ENCODE measurements at regions not wholly inside any gene's neighbourhood (a gene's known extent, or its start where the extent isn't known, plus 50 kb on each side); places are given as distances from the start of the nearest gene placed in this dataset.

GRCh38 chr14:61988240-61988639, 226.0 kb downstream of the SNAPC1 start:
- Histone ChIP-seq H3K4me3 (ENCODE audit: low read depth, low read length) (no peak overlapping the region), H3K9me3 (ENCODE audit: severe bottlenecking) (no peaks in the 10 kb centered on the region), H3K27me3 (ENCODE audit: insufficient read depth, low read depth, severe bottlenecking) (no peaks in the 10 kb centered on the region), H3K36me3 (no peaks in the 10 kb centered on the region), H3K27ac (no peak overlapping the region)
- TF ChIP-seq CTCF (IDR thresholded peaks at IDR 0.05; ENCODE audit: low read depth, low read length): no peak
- no peak for DNase-seq

DNA sequence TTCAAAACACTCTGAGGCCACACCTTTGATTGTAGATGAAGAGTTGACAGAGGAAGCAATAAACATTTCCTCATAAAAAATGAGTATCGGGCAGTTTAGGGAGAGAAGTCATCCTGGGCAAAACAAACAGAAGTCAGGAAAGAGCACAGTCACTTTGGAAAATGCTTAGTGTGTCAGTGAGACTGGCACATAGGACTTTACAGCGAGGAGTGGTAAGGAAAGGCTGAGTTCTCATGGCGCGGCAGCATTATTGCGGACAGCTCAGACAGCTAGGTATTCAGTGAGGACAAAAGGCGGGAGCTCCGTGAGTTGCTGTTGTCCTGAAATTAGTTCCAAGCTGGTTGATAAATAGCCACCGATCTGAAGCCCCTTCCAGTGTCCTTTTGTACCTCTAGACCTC, 229.9 kb downstream of the SNAPC1 start:
- Histone ChIP-seq H3K27me3 (ENCODE audit: insufficient read depth, low read depth, severe bottlenecking) (no peaks in the 10 kb centered on the region), H3K36me3 (no peaks in the 10 kb centered on the region), H3K4me3 (ENCODE audit: low read depth, low read length) (no peak overlapping the region), H3K27ac (no peak overlapping the region), H3K9me3 (ENCODE audit: severe bottlenecking) (no peaks in the 10 kb centered on the region)
- no peak for TF ChIP-seq CTCF (IDR thresholded peaks at IDR 0.05; ENCODE audit: low read depth, low read length)
- no peak for DNase-seq

- DNase-seq: no peak
- Histone ChIP-seq H3K9me3 (ENCODE audit: severe bottlenecking) (no peaks in the 10 kb centered on the region), H3K27ac (no peak overlapping the region), H3K27me3 (ENCODE audit: insufficient read depth, low read depth, severe bottlenecking) (no peaks in the 10 kb centered on the region), H3K4me3 (ENCODE audit: low read depth, low read length) (no peak overlapping the region), H3K36me3 (no peaks in the 10 kb centered on the region)
- TF ChIP-seq CTCF (IDR thresholded peaks at IDR 0.05; ENCODE audit: low read depth, low read length): no peak
Observed at GRCh38 chr14:61992926-61993325, 230.7 kb downstream of the SNAPC1 start.

DNA sequence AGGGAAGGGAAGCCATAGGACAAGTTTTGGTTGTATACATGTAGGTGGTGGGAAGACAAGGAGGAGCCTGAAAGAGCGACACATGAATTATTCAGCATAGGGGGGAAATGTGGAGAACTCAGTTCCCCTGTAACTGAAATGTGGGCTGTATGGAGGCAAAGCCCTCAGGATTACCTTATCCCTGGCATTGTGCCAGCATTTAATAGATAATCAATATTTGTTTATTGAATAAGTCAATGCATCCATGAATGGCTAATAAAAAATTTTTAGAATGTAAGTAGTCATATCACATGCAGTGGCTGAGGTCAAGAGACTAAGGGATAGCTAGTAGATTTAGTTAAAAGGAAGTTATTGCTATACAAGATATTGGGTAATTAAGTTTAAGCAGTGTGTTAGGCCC, 232.4 kb downstream of the SNAPC1 start:
- Histone ChIP-seq H3K4me3 (ENCODE audit: low read depth, low read length) (no peak overlapping the region), H3K27ac (no peak overlapping the region), H3K27me3 (ENCODE audit: insufficient read depth, low read depth, severe bottlenecking) (no peaks in the 10 kb centered on the region), H3K36me3 (no peaks in the 10 kb centered on the region), H3K9me3 (ENCODE audit: severe bottlenecking) (no peaks in the 10 kb centered on the region)
- DNase-seq: no peak
- no peak for TF ChIP-seq CTCF (IDR thresholded peaks at IDR 0.05; ENCODE audit: low read depth, low read length)

DNA sequence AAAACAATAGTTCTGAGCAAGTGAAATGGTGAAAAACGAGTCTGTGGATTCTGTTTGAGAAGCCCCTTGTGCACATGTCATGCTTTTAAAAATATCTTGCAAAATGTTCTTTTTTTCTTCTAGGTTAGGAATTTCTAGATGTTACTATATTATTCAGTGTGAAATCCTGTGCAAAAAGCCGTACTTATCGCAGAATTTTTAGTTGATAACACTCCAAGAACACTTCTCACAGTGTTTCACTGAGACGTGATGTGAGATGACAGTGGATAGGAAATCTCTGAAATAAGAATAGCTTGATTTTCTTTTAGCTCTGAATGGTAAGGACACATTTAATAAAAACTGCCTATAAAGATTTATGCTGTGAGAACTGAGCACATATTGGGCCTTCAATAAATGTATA, 234.5 kb downstream of the SNAPC1 start:
- Histone ChIP-seq H3K27me3 (ENCODE audit: insufficient read depth, low read depth, severe bottlenecking) (no peaks in the 10 kb centered on the region), H3K36me3 (no peaks in the 10 kb centered on the region), H3K27ac (no peak overlapping the region), H3K9me3 (ENCODE audit: severe bottlenecking) (no peaks in the 10 kb centered on the region), H3K4me3 (ENCODE audit: low read depth, low read length) (no peak overlapping the region)
- DNase-seq: no peak
- TF ChIP-seq CTCF (IDR thresholded peaks at IDR 0.05; ENCODE audit: low read depth, low read length): no peak

DNA sequence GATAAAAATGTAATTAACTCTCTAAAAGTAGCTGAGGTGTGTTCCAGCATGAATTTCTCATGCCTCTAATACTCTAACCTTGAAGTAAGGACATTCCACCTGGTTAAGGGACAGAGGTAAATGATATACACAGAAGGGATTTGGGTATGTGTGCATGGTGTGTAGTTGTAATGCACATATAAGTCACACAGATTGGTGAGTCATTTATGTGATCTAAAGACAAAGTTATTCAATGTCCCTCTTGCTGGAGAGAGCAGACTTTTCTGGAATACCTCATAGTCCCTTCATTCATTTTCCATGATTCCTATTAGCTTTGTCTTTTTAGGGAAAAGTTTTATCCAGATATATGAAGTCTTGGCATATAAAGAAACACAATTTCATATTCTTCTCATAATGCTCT, 234.9 kb downstream of the SNAPC1 start:
- Histone ChIP-seq H3K9me3 (ENCODE audit: severe bottlenecking) (no peaks in the 10 kb centered on the region), H3K36me3 (no peaks in the 10 kb centered on the region), H3K27ac (no peak overlapping the region), H3K4me3 (ENCODE audit: low read depth, low read length) (no peak overlapping the region), H3K27me3 (ENCODE audit: insufficient read depth, low read depth, severe bottlenecking) (no peaks in the 10 kb centered on the region)
- DNase-seq: no peak
- TF ChIP-seq CTCF (IDR thresholded peaks at IDR 0.05; ENCODE audit: low read depth, low read length): no peak
